A673 (cell line): ENCODE measurements at regions not wholly inside any gene's neighbourhood (a gene's known extent, or its start where the extent isn't known, plus 50 kb on each side); places are given as distances from the start of the nearest gene placed in this dataset.
A peak's percentile ranks its signal among the peaks of the same experiment; 100 is the strongest.

Experiments used
- BruUV-seq: library from RNA; stranded (reverse); fragments of 400-500 nt; replicated peaks from 2 replicates; lab custom pipeline; 2021; lab: Mats Ljungman, UMichigan
- CTCF ChIA-PET: fragments of 300-600 bp; sonication (Branson Sonifier 250); formaldehyde crosslinking; loops from one replicate; lab custom pipeline; 2022; ENCODE audit warnings: antibody characterized with exemption; lab: Charles Lee
- POLR2A ChIA-PET: fragments of 300-600 bp; sonication (Branson Sonifier 250); formaldehyde crosslinking; loops from one replicate; lab custom pipeline; 2022; ENCODE audit warnings: antibody characterized with exemption; ENCODE audit not compliant: low non-redundant PET; lab: Charles Lee
- DNase-seq: peaks from one replicate; pipeline ENCODE4 v3.0.0-alpha.2; 2015; ENCODE audit warnings: low spot score
- H3K27ac ChIP-seq: fragments of 200-600 bp; sonication (generic); 2 replicates; pipeline ENCODE4 v1.5.1; 2016; ENCODE audit warnings: mixed run types, low read depth, mild to moderate bottlenecking, mixed read lengths, antibody characterized with exemption, low read length; ENCODE audit not compliant: poor library complexity, severe bottlenecking
- H3K27me3 ChIP-seq: fragments of 200-600 bp; sonication (generic); replicated peaks from 2 replicates; pipeline ENCODE4 v1.6.1; 2017; ENCODE audit warnings: mixed run types, low read depth, mild to moderate bottlenecking, mixed read lengths, antibody characterized with exemption, low read length; ENCODE audit not compliant: insufficient read depth, poor library complexity
- H3K36me3 ChIP-seq: fragments of 200-600 bp; sonication (generic); 2 replicates; pipeline ENCODE4 v1.6.1; 2016; ENCODE audit warnings: mixed run types, mild to moderate bottlenecking, mixed read lengths, antibody characterized with exemption, low read length; ENCODE audit not compliant: insufficient read depth, poor library complexity, severe bottlenecking
- H3K4me1 ChIP-seq: fragments of 200-600 bp; sonication (generic); 2 replicates; pipeline ENCODE4 v1.6.1; 2017; ENCODE audit warnings: mixed run types, mild to moderate bottlenecking, mixed read lengths, antibody characterized with exemption, low read length; ENCODE audit not compliant: insufficient read depth, poor library complexity, severe bottlenecking
- H3K4me3 ChIP-seq: fragments of 200-600 bp; sonication (generic); 2 replicates; pipeline ENCODE4 v1.5.1; 2016; ENCODE audit warnings: low read depth, mixed run types, mild to moderate bottlenecking, mixed read lengths, low read length; ENCODE audit not compliant: poor library complexity, severe bottlenecking
- H3K9me3 ChIP-seq: fragments of 200-600 bp; sonication (generic); 2 replicates; pipeline ENCODE4 v1.6.1; 2016; ENCODE audit warnings: mixed run types, low read depth, mild to moderate bottlenecking, mixed read lengths, antibody characterized with exemption, low read length; ENCODE audit not compliant: poor library complexity, severe bottlenecking
- CTCF ChIP-seq: fragments of 300-800, 200-600 bp; sonication (generic); conservative IDR thresholded peaks from 2 replicates; pipeline ENCODE4 v1.5.1; 2017; ENCODE audit warnings: low read depth, mild to moderate bottlenecking, antibody characterized with exemption, low read length, moderate library complexity, mixed read lengths
- EZH2 ChIP-seq: fragments of 200-600 bp; sonication (generic); IDR thresholded peaks from 2 replicates; pipeline ENCODE4 v1.6.1; 2017; ENCODE audit warnings: borderline replicate concordance, low read depth, mild to moderate bottlenecking, mixed read lengths, antibody characterized with exemption, low read length; ENCODE audit not compliant: poor library complexity, severe bottlenecking
- intact Hi-C: fragments of 100-400 bp; cut with micrococcal nuclease; formaldehyde crosslinking; loops from one replicate; pipeline ENCODE4 v1.10.0; 2022; ENCODE audit not compliant: unreplicated experiment

- no peak overlapping the region for H3K4me3 ChIP-seq
- DNase-seq = peak; percentile 86
- intact Hi-C loops = loop anchor here (2.0 to 5.0 kb wide), 3 partner anchors 90 to 521 kb away; no protein-coding TSS in a partner anchor
- CTCF ChIA-PET = interaction anchor here (1.0 to 1.3 kb wide), 2 partner anchors 8 to 87 kb away, joined by 3 to 16 read pairs; no protein-coding TSS in a partner anchor
- no peaks in the 10 kb centered on the region for H3K9me3 ChIP-seq
- no peaks in the 10 kb centered on the region for H3K4me1 ChIP-seq
- H3K36me3 ChIP-seq = no peaks in the 10 kb centered on the region
- POLR2A ChIA-PET = no interaction called here
- H3K27me3 ChIP-seq = no peaks in the 10 kb centered on the region
- BruUV-seq = no TSS peak
- TF ChIP-seq CTCF (peak; percentile 86), EZH2 (no peak)
- H3K27ac ChIP-seq = no peak overlapping the region
These were observed 263.2 kb downstream of the COX7C start for GRCh38 chr5:86880785-86881492.

- Histone ChIP-seq H3K9me3 (no peaks in the 10 kb centered on the region), H3K4me3 (no peak overlapping the region), H3K27me3 (no peaks in the 10 kb centered on the region), H3K4me1 (no peaks in the 10 kb centered on the region), H3K36me3 (no peaks in the 10 kb centered on the region), H3K27ac (no peak overlapping the region)
- ChIA-PET POLR2A (no interaction called here), CTCF (no interaction called here)
- no peak for TF ChIP-seq CTCF
- TF ChIP-seq EZH2 = no peak
- DNase-seq = no peak
- intact Hi-C loops = loop anchor here (2.0 to 5.0 kb wide), 3 partner anchors 89 to 521 kb away; no protein-coding TSS in a partner anchor
- no TSS peak for BruUV-seq
These were observed 263.9 kb downstream of the COX7C start for GRCh38 chr5:86881493-86882090.

GRCh38 chr5:86884608-86885007 is 266.9 kb downstream of the COX7C start:
- Histone ChIP-seq H3K36me3 (no peaks in the 10 kb centered on the region), H3K4me1 (no peaks in the 10 kb centered on the region), H3K9me3 (no peaks in the 10 kb centered on the region), H3K27me3 (no peaks in the 10 kb centered on the region), H3K27ac (no peak overlapping the region), H3K4me3 (no peak overlapping the region)
- no TSS peak for BruUV-seq
- intact Hi-C loops = loop anchor here (5.0 kb wide), 1 partner anchor 518 kb away; no protein-coding TSS in a partner anchor
- no peak for DNase-seq
- TF ChIP-seq CTCF (no peak), EZH2 (no peak)
- ChIA-PET CTCF (no interaction called here), POLR2A (no interaction called here)
